ENCODE measurements at regions not wholly inside any gene's neighbourhood (a gene's known extent, or its start where the extent isn't known, plus 50 kb on each side); places are given as distances from the start of the nearest gene placed in this dataset.

GRCh38 chr10:8554574-8554973, 500.1 kb downstream of the GATA3 start:
- no peaks in the 10 kb centered on the region for H3K9me3 ChIP-seq
- TF ChIP-seq CTCF (IDR thresholded peaks at IDR 0.05): no peak
- no peak overlapping the region for H3K4me3 ChIP-seq
- H3K4me1 ChIP-seq: no peaks in the 10 kb centered on the region
- H3K27ac ChIP-seq: no peak overlapping the region
- ATAC-seq: no peak
- no peaks in the 10 kb centered on the region for H3K27me3 ChIP-seq
- intact Hi-C loops (cut with DNase I): no loop called here
- no peak for DNase-seq
- H3K36me3 ChIP-seq: no peaks in the 10 kb centered on the region

GRCh38 chr10:8556321-8556720, 501.8 kb downstream of the GATA3 start:
- Histone ChIP-seq H3K27me3 (no peaks in the 10 kb centered on the region), H3K27ac (no peak overlapping the region), H3K4me3 (no peak overlapping the region), H3K4me1 (no peaks in the 10 kb centered on the region), H3K9me3 (no peaks in the 10 kb centered on the region), H3K36me3 (no peaks in the 10 kb centered on the region)
- DNase-seq: no peak
- TF ChIP-seq CTCF (IDR thresholded peaks at IDR 0.05): no peak
- no peak for ATAC-seq
- intact Hi-C loops (cut with DNase I): no loop called here

GRCh38 chr10:8563478-8563877, 509.0 kb downstream of the GATA3 start:
- Histone ChIP-seq H3K9me3 (no peaks in the 10 kb centered on the region), H3K27me3 (no peaks in the 10 kb centered on the region), H3K4me1 (no peaks in the 10 kb centered on the region), H3K36me3 (no peaks in the 10 kb centered on the region), H3K27ac (no peak overlapping the region), H3K4me3 (no peak overlapping the region)
- intact Hi-C loops (cut with DNase I): no loop called here
- DNase-seq: no peak
- TF ChIP-seq CTCF (IDR thresholded peaks at IDR 0.05): no peak
- no peak for ATAC-seq

- no peak for ATAC-seq
- no peaks in the 10 kb centered on the region for H3K9me3 ChIP-seq
- H3K4me1 ChIP-seq: no peaks in the 10 kb centered on the region
- DNase-seq: no peak
- intact Hi-C loops (cut with DNase I): no loop called here
- no peaks in the 10 kb centered on the region for H3K36me3 ChIP-seq
- no peaks in the 10 kb centered on the region for H3K27me3 ChIP-seq
- no peak for TF ChIP-seq CTCF (IDR thresholded peaks at IDR 0.05)
- H3K4me3 ChIP-seq: no peak overlapping the region
- no peak overlapping the region for H3K27ac ChIP-seq
Observed at GRCh38 chr10:8566737-8567136, 512.2 kb downstream of the GATA3 start.

- no peaks in the 10 kb centered on the region for H3K27me3 ChIP-seq
- no peak overlapping the region for H3K4me3 ChIP-seq
- no peaks in the 10 kb centered on the region for H3K36me3 ChIP-seq
- DNase-seq (no peak), ATAC-seq (no peak)
- no peaks in the 10 kb centered on the region for H3K4me1 ChIP-seq
- no peaks in the 10 kb centered on the region for H3K9me3 ChIP-seq
- no peak for TF ChIP-seq CTCF (IDR thresholded peaks at IDR 0.05)
- no peak overlapping the region for H3K27ac ChIP-seq
- intact Hi-C loops (cut with DNase I): no loop called here
Observed at GRCh38 chr10:8568401-8568800, 513.9 kb downstream of the GATA3 start.
